ENCODE measurements at regions not wholly inside any gene's neighbourhood (a gene's known extent, or its start where the extent isn't known, plus 50 kb on each side); places are given as distances from the start of the nearest gene placed in this dataset.

DNA sequence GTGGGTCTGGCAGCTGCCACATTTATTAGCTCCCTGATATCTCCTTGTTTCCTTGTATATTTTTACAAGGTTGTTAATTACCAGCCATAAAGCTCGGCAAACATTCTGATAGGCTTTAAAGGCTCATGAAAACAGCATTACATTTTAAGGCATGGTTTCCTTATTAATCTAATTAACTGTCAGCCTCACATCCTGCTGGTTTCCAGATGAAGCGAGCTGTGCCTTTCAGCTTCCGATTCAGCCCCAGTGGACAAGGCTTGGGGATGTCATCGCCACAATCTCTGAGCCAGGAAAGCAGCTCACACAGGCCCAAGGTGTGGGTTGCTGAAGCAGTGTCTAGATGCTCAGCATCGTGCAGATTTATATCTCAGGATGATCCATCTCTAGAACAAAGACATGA is 66.0 kb upstream of the RALY start:
- TF ChIP-seq CTCF (IDR thresholded peaks at IDR 0.05; ENCODE audit: insufficient read depth, low read depth, low read length) (no peak), EZH2 (IDR thresholded peaks at IDR 0.05; ENCODE audit: insufficient read depth, low read length) (no peak)

All from astrocyte (in vitro differentiated cells and primary cell).